Heart left ventricle (tissue), 13 donors: ENCODE measurements at regions not wholly inside any gene's neighbourhood (a gene's known extent, or its start where the extent isn't known, plus 50 kb on each side); places are given as distances from the start of the nearest gene placed in this dataset.

Source experiments
- POLR2A ChIP-seq, 2 donors: fragments of 450-650 bp; IDR thresholded peaks; one replicate each; pipeline ENCODE4 v1.6.1; 2017; ENCODE audit warnings: antibody characterized with exemption in 2 of 2, mild to moderate bottlenecking in 2 of 2, moderate library complexity in 2 of 2
- TF ChIP-seq, protein P1 (sequence below), 12 donors: fragments of 200-600 bp; sonication (generic) in 4 of 12; IDR thresholded peaks; one replicate each; pipeline versions ENCODE4 v1.5.0 to v1.8.0; 2018 to 2022; ENCODE audit warnings: antibody characterized with exemption in 12 of 12, mild to moderate bottlenecking in 5 of 12
- donor health status: ischemic (EF 13 %, LVEDD 7.1; RV severe dilation, severe dysfunction).
- donor health status: DM: no; HTN: yes; CAD: no.
- donor health status: DM: no; HTN: no; CAD: no.
- donor health status: ischemic (EF 25% LVEDD 6.9; RV normal size, moderate dysfunction).
- donor health status: ischemic (EF 25% LVEDD 5.7; RV mildly dilated, moderate dysfunction).
- donor health status: ischemic (EF 35%, LVEDD 5.7; RV mildly dilated, moderate dysfunction).
- donor health status: nonischemic (EF 11% LVEDD 7.7; RV severe dilation, severe dysfunction).
- donor health status: DM: yes; HTN: yes; CAD: no.
- donor health status: PGD.
- donor health status: ischemic (EF 29% LVEDD 5.4; RV normal size, mild dysfunction).
- donor health status: nonischemic (EF 23%, LVEDD 6.1; RV moderate dilation, normal function).

DNA sequence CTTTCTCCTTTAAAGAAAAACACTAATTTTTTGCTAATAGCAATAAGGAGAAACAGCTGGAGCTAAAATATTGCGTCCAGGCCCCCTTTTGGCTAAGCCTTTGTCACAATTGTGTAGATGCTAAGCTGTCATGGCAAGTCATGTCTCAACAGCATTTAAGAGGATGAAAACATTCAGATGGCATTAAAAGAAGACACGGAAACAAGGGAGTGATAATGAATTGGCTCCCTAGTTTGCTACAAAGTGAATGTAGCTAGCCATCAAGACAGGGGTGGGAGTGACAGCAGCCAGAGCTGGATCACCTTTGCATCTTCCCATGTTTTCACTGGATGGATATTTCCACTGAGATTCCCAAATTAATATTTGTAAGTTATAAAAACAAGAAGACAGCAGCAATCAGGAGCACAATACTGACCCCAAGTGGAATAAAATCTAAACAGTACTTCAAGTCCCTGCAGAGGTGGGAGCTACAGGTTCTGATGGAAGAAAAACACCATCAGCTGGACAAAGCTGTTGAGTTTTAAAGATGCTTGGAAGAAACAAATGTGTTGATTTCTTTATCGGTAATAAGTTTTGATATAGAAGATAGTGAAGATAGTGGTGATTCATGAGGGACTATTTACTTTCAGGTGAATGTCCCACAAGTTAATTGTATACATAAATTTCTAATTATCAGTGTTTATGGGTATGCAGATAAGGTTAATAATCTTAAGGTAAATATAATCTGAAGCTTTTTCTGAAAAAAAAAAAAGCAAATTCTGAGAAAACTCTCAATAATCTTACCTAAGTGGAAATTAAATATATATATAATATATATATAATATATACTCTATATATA lies 129.4 kb downstream of the SLC16A9 start:
- TF ChIP-seq, protein P1, sequence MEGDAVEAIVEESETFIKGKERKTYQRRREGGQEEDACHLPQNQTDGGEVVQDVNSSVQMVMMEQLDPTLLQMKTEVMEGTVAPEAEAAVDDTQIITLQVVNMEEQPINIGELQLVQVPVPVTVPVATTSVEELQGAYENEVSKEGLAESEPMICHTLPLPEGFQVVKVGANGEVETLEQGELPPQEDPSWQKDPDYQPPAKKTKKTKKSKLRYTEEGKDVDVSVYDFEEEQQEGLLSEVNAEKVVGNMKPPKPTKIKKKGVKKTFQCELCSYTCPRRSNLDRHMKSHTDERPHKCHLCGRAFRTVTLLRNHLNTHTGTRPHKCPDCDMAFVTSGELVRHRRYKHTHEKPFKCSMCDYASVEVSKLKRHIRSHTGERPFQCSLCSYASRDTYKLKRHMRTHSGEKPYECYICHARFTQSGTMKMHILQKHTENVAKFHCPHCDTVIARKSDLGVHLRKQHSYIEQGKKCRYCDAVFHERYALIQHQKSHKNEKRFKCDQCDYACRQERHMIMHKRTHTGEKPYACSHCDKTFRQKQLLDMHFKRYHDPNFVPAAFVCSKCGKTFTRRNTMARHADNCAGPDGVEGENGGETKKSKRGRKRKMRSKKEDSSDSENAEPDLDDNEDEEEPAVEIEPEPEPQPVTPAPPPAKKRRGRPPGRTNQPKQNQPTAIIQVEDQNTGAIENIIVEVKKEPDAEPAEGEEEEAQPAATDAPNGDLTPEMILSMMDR (IDR thresholded peaks at IDR 0.05), result peak; percentile 31 to 71 (median 46)
- TF ChIP-seq POLR2A (IDR thresholded peaks at IDR 0.05), result no peak
